Thyroid gland (tissue), 4 donors: ENCODE measurements at regions not wholly inside any gene's neighbourhood (a gene's known extent, or its start where the extent isn't known, plus 50 kb on each side); places are given as distances from the start of the nearest gene placed in this dataset.

Experiments used
- CTCF ChIP-seq, 6 experiments: fragments of 200-600 bp in 3 of 6; fragments of 450-650 bp in 3 of 6; sonication (generic) in 3 of 6; IDR thresholded peaks; one replicate each; pipeline ENCODE4 v1.5.1; 2016 to 2019; ENCODE audit warnings: antibody characterized with exemption in 6 of 6, mild to moderate bottlenecking in 2 of 6, inconsistent platforms in 1 of 6, moderate library complexity in 1 of 6
- POLR2A ChIP-seq, 2 donors: fragments of 450-650 bp; IDR thresholded peaks; one replicate each; pipeline ENCODE4 v1.6.1; 2017; ENCODE audit warnings: antibody characterized with exemption in 2 of 2, mild to moderate bottlenecking in 2 of 2, moderate library complexity in 1 of 2

- no peak for TF ChIP-seq CTCF (IDR thresholded peaks at IDR 0.05)
- TF ChIP-seq POLR2A (IDR thresholded peaks at IDR 0.05), result no peak
Measured at GRCh38 chr2:234608946-234609345, 112.1 kb upstream of the ARL4C start.
